GM10266 (cell line): ENCODE measurements at regions not wholly inside any gene's neighbourhood (a gene's known extent, or its start where the extent isn't known, plus 50 kb on each side); places are given as distances from the start of the nearest gene placed in this dataset.
A peak's percentile ranks its signal among the peaks of the same experiment; 100 is the strongest.

Experiments used
- DNase-seq: peaks from one replicate; pipeline ENCODE4 v3.0.0; 2012; ENCODE audit errors: extremely low spot score
- TF ChIP-seq, protein P1 (sequence below): IDR thresholded peaks from 2 replicates; pipeline ENCODE4 v1.5.1; 2012; ENCODE audit warnings: mild to moderate bottlenecking, low read depth; ENCODE audit not compliant: control insufficient read depth, insufficient read depth; ENCODE audit errors: missing control alignments

DNA sequence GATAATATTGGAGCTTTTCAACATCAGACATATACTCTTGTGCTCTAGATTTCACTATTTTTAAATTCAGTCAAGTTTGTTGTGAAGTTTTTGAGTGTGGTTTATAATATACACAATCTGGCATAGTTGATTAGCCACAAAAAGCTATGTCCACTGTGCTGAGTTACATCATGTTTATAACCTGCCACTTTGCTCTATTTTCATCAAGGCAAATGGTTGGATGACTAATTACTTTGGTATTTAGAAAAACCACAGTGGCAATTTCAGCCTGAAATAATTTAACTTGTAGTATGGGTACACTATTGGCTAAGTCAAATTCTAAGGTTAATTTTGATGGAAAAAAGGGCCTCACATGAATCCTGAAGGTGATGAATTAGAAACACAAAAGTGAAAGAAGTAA lies 262.6 kb downstream of the C4orf33 start:
- TF ChIP-seq, protein P1, sequence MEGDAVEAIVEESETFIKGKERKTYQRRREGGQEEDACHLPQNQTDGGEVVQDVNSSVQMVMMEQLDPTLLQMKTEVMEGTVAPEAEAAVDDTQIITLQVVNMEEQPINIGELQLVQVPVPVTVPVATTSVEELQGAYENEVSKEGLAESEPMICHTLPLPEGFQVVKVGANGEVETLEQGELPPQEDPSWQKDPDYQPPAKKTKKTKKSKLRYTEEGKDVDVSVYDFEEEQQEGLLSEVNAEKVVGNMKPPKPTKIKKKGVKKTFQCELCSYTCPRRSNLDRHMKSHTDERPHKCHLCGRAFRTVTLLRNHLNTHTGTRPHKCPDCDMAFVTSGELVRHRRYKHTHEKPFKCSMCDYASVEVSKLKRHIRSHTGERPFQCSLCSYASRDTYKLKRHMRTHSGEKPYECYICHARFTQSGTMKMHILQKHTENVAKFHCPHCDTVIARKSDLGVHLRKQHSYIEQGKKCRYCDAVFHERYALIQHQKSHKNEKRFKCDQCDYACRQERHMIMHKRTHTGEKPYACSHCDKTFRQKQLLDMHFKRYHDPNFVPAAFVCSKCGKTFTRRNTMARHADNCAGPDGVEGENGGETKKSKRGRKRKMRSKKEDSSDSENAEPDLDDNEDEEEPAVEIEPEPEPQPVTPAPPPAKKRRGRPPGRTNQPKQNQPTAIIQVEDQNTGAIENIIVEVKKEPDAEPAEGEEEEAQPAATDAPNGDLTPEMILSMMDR = no peak
- no peak for DNase-seq

DNA sequence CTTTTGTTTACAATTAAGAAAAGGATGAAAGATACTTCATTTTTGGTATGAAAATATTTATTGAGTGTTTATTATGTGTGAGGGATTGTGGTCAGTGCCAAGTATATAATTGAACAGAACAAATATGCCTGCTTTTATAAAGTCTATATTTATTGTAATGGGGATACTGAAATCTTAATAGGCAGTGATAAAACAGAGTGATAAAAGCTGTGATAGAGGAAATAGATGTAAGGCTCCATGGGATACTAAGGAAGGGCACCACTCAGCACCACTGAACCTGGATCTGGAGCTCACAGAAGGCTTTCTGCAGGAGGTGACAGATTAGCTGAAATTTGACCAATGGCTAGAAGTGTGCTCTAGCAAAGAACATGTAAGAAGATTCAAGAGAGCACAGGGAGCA lies 263.5 kb downstream of the C4orf33 start:
- no peak for DNase-seq
- TF ChIP-seq, protein P1 = no peak

DNA sequence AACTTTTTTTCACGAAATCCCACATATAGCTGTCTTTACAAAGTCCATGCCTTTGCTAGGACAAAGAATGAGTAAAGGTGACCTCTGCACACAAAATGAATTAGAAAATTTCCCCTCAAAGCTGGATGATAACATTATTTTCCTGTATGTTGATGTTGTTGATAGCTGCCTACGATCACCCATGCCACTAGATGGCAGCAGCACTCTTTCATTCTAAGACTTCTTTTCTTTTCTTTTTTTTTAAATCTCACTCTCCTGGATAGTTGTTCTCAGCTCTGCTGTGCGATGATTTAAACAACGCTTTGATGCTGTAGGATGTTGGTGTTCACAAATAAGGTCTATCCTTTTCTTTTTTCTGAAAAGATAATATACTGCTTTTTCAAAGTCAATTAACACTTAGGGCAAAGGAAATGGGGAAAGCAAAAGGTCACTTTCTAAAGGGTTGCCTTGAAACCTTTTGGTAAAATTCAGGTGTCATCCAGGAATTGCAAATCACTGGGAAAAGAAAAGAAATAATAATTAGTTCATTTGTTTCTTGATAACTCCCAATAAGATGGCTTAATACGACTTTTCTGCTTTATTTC lies 266.8 kb downstream of the C4orf33 start:
- TF ChIP-seq, protein P1 = peak; percentile 85
- peak; percentile 42 for DNase-seq

DNA sequence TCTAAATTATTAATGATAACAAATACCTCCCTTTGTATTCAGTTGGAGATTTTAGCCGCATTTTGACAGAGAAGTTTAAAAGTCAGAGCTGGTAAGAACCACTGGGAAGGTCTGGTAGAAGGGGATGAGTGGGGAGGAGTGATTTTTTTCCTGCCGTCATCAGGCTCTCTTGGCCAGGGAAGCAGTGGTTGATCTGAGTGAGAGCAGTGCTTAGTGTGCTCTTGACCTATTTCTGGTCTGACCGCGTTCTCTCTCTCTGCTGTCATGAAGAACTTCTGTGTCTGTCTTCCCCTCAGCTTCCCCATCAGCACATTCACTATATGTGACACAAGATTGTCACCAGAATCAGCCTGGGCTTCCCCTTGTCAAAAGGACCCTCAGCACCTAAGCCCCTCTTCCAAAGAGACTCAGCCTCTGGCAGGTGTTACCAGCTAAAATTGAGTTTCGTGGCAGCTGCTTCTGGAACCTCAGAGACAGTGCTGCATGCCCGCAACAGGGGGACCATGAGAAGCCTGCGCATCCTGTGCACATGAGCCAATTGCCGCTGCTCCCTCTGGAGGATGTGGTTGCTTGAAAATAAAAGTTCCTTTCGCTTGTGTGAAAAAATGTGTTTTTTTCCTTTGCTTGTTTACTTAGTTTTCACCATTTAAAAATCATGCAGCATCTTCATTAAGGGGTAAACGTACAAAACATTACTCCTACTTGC lies 268.9 kb downstream of the C4orf33 start:
- DNase-seq = no peak
- TF ChIP-seq, protein P1 = no peak

DNA sequence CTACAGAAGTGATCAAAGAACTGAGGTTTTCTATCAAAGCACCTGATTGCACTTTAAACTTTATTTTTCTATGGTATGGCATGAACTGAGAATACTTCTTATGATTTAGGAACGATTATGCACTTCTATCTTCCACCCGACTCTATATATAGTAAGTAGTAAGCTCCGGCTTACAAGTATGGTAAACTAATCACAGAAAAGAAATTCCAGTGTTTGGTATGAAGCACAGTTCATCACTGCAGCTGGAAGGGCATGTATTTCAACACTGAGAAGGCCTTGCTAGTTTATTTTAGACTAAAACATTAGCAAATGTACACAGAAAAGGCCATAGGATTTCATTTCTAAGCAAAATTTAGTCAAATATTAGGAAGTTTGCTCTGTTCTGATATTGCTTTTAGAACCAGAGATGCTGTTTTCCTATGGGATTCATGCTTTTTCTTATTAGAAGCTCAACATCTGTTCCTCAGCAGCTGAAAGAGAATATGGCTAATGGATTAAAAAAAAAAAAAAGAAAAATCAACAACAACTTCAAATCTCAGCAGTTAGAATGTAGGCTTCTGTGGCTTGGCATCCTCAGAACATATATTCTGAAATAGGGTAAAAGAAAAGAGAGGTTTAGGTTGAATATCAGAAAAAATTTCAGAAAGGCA lies 273.5 kb downstream of the C4orf33 start:
- TF ChIP-seq, protein P1 = no peak
- DNase-seq = no peak

DNA sequence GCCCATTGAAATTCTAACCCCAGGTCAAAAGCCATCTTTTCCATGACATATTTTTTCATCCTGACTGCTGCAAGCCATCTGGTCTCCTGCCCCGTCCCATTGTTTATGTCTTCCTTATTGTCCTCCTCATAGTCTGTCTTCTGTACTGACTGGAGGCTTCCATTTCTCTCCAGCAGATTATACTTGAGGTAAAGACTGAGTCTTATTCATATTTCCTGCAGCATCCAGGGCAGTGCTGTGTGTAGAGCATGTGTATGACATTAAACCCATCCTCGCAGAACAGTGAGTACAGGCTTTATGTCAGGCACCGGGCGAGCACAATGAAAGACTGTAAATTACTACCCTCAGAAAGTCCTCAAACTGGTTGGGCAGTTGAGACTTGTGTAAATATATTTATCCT lies 275.1 kb downstream of the C4orf33 start:
- TF ChIP-seq, protein P1 = no peak
- DNase-seq = no peak

DNA sequence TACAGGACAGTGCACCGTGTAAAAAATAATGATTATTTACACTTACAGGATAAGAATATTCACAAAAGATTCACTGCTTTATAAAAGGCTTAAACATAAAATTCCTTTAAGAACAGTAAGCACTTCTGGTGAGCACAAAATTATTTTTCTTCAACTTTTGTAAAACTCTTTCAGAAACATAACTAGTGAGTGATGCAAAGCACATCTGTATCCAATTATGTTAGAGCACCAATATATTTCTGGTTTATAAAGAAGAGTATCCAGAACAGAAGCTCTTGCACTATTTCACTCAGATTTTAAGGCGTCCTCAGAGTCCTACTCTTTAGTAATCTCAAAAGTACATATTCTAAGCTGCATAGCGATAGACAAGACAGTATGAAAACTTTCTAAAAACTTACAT lies 276.0 kb downstream of the C4orf33 start:
- DNase-seq = no peak

More for the DNA sequence above, 276.0 kb downstream of the C4orf33 start:
- TF ChIP-seq, protein P1 = no peak
